GM12892 (cell line): ENCODE measurements at regions not wholly inside any gene's neighbourhood (a gene's known extent, or its start where the extent isn't known, plus 50 kb on each side); places are given as distances from the start of the nearest gene placed in this dataset.

Experiments
- POLR2AphosphoS5 ChIP-seq: IDR thresholded peaks from 2 replicates; pipeline ENCODE4 v1.6.1; 2011; ENCODE audit warnings: low read depth, low read length, control low read depth
- TAF1 ChIP-seq: IDR thresholded peaks from 2 replicates; pipeline ENCODE4 v1.6.1; 2011; ENCODE audit warnings: low read depth, mild to moderate bottlenecking, control low read depth, low read length, borderline replicate concordance

- no peak for TF ChIP-seq TAF1
- no peak for TF ChIP-seq POLR2AphosphoS5
These were observed 406.1 kb downstream of the RAPGEF2 start for GRCh38 chr4:159508917-159509500.
